Tibial nerve (tissue), 4 donors: ENCODE measurements at regions not wholly inside any gene's neighbourhood (a gene's known extent, or its start where the extent isn't known, plus 50 kb on each side); places are given as distances from the start of the nearest gene placed in this dataset.
A peak's percentile ranks its signal among the peaks of the same experiment; 100 is the strongest.

Experiments
- DNase-seq, 2 donors: peaks; one replicate each; pipeline ENCODE4 v3.0.0-alpha.2; 2019; ENCODE audit warnings: low spot score in 2 of 2
- H3K27ac ChIP-seq, 4 donors: fragments of 200-600 bp; sonication (generic) in 3 of 4; one replicate each; pipeline ENCODE4 v1.5.1; 2017 to 2019; ENCODE audit warnings: mild to moderate bottlenecking in 1 of 4
- H3K27me3 ChIP-seq, 2 donors: fragments of 200-600 bp; sonication (generic) in 1 of 2; one replicate each; pipeline versions ENCODE4 v1.5.1 to v1.6.0; 2017 to 2019
- H3K36me3 ChIP-seq, 3 donors: fragments of 200-600 bp; sonication (generic); one replicate each; pipeline ENCODE4 v1.5.1; 2018 to 2019
- H3K4me1 ChIP-seq, 4 donors: fragments of 200-600 bp; sonication (generic) in 3 of 4; one replicate each; pipeline ENCODE4 v1.5.1; 2017 to 2019
- H3K4me3 ChIP-seq, 4 donors: fragments of 200-600 bp; sonication (generic) in 3 of 4; one replicate each; pipeline ENCODE4 v1.5.1; 2017 to 2019; ENCODE audit warnings: mild to moderate bottlenecking in 1 of 4, moderate library complexity in 1 of 4
- H3K9me3 ChIP-seq, 4 donors: fragments of 200-600 bp; sonication (generic) in 3 of 4; one replicate each; pipeline ENCODE4 v1.5.1; 2017 to 2019
- EP300 ChIP-seq, 2 donors: sonication (generic); formaldehyde crosslinking; IDR thresholded peaks; one replicate each; pipeline ENCODE4 v1.6.1; 2017; ENCODE audit warnings: antibody characterized with exemption in 2 of 2, mild to moderate bottlenecking in 1 of 2
- POLR2A ChIP-seq, 2 donors: fragments of 450-650 bp; IDR thresholded peaks; one replicate each; pipeline ENCODE4 v1.6.1; 2017; ENCODE audit warnings: antibody characterized with exemption in 2 of 2, mild to moderate bottlenecking in 2 of 2, moderate library complexity in 2 of 2
- WGBS, 2 donors: methylation state at CpG; one replicate each; pipeline ENCODE4 v1.1.5; 2018; 5-methylcytosine and 5-hydroxymethylcytosine counted together
- TF ChIP-seq, protein P1 (sequence below), 5 experiments: fragments of 200-600 bp in 3 of 5; fragments of 450-650 bp in 2 of 5; sonication (generic) in 3 of 5; IDR thresholded peaks; one replicate each; pipeline ENCODE4 v1.5.1; 2016 to 2019; ENCODE audit warnings: antibody characterized with exemption in 5 of 5, mild to moderate bottlenecking in 3 of 5, moderate library complexity in 2 of 5

DNA sequence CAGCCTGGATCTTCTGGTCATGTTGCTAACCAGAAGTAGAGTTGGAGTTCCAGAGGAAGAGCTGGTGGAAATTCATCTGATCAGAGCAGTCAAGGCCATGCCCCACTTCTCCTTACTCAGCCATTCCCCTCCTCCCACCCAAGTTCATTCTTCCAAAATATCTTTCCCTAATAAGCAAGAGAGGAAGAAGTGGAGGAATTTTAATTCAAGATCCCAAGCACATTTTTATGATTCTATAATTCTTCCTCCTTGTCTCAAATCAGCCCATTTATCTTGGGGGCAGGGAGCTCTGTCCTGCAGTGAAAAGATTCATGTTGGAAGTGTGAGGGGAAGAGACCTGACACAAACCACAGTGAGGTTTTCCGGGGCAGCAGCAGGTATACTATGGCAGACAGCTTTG lies 85.0 kb upstream of the GALNT15 start:
- TF ChIP-seq POLR2A (IDR thresholded peaks at IDR 0.05) (no peak), EP300 (IDR thresholded peaks at IDR 0.05) (no peak)
- TF ChIP-seq, protein P1, sequence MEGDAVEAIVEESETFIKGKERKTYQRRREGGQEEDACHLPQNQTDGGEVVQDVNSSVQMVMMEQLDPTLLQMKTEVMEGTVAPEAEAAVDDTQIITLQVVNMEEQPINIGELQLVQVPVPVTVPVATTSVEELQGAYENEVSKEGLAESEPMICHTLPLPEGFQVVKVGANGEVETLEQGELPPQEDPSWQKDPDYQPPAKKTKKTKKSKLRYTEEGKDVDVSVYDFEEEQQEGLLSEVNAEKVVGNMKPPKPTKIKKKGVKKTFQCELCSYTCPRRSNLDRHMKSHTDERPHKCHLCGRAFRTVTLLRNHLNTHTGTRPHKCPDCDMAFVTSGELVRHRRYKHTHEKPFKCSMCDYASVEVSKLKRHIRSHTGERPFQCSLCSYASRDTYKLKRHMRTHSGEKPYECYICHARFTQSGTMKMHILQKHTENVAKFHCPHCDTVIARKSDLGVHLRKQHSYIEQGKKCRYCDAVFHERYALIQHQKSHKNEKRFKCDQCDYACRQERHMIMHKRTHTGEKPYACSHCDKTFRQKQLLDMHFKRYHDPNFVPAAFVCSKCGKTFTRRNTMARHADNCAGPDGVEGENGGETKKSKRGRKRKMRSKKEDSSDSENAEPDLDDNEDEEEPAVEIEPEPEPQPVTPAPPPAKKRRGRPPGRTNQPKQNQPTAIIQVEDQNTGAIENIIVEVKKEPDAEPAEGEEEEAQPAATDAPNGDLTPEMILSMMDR (IDR thresholded peaks at IDR 0.05), result no peak
- DNase-seq, result no peak
- no peaks in the 10 kb centered on the region for H3K36me3 ChIP-seq
- peaks cover 0 to 41% (median 13%) of the 10 kb centered on the region in 4 donors for H3K4me1 ChIP-seq
- no peak overlapping the region for H3K4me3 ChIP-seq
- H3K9me3 ChIP-seq, result no peaks in the 10 kb centered on the region
- H3K27ac ChIP-seq, result peak overlapping the region in 3 of 4 donors; percentile 8 to 58 (median 20)
- WGBS, 2 donors, result 96% methylated on average over 1 of the region's 1 CpG
- no peaks in the 10 kb centered on the region for H3K27me3 ChIP-seq

DNA sequence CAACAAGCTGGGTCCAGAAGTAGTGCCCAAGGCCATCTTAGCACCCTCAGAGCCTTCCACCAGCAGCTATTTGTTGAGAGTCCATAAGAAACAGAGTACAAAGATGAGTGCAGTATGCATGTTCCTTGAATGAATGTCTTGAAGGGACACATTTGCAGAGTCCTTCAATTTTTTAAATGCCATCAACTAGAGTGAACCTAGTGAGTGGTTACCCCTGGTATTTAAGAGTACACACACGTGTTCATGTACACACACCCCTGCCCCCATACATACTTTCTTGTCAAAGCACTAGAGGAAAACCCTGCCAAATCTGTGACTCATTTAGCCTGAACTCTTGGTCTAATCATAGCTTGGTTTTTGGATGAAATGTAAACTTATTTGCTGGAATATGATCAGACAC lies 84.5 kb upstream of the GALNT15 start:
- Histone ChIP-seq H3K9me3 (no peaks in the 10 kb centered on the region), H3K27me3 (no peaks in the 10 kb centered on the region), H3K4me3 (no peak overlapping the region), H3K4me1 (peaks cover 0 to 40% (median 13%) of the 10 kb centered on the region in 4 donors), H3K27ac (peak overlapping the region in 3 of 4 donors; percentile 8 to 58 (median 23)), H3K36me3 (no peaks in the 10 kb centered on the region)
- 8 to 38% methylated on average over 1 of the region's 1 CpG for WGBS, 2 donors
- no peak for DNase-seq
- TF ChIP-seq, protein P1 (IDR thresholded peaks at IDR 0.05), result no peak
- TF ChIP-seq POLR2A (IDR thresholded peaks at IDR 0.05) (no peak), EP300 (IDR thresholded peaks at IDR 0.05) (no peak)

DNA sequence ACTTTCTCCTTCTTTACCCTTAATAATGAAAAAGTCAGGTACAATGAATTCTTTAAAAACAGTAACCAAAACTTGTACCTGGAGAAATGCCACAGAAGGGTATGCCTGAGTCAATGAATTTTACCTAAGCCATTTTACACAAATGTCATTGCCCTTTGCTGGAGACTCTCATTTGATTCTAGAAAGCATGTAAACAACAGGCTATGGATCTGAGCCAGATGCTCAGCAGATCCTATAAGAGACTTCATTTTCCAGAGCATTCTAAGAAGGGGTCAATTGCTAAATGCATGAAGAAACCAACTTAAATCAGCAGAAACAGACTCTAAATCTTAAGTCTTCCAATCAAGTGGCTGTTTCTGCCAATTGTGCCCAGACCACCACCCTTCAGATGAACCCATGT lies 83.8 kb upstream of the GALNT15 start:
- Histone ChIP-seq H3K36me3 (no peaks in the 10 kb centered on the region), H3K27me3 (no peaks in the 10 kb centered on the region), H3K27ac (peak overlapping the region in 1 of 4 donors; percentile 23), H3K4me3 (no peak overlapping the region), H3K9me3 (no peaks in the 10 kb centered on the region), H3K4me1 (peaks cover 0 to 33% (median 10%) of the 10 kb centered on the region in 4 donors)
- no peak for DNase-seq
- TF ChIP-seq, protein P1 (IDR thresholded peaks at IDR 0.05), result no peak
- TF ChIP-seq EP300 (IDR thresholded peaks at IDR 0.05), result no peak

DNA sequence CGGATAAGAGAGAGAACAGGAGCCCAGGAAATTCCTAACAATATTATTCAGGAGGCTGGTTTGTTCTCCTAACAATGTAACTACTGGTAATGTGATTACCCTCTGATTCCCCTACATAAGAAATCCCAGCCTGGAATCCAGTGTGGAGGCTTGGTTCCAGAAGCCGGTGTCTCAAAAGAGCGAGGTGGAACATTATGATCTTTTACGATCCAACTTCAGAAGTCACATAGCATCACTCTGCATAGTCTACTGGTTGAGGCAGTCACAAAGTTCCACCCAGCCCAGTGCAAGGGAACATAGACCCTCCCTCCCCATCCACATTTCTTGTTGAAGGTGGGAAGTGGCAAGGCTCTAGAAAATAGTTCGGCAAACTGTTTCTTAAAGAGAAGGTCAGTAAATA lies 81.6 kb upstream of the GALNT15 start:
- no peak overlapping the region for H3K4me3 ChIP-seq
- H3K4me1 ChIP-seq, result peaks cover 0 to 18% (median 4%) of the 10 kb centered on the region in 4 donors
- H3K27me3 ChIP-seq, result no peaks in the 10 kb centered on the region
- DNase-seq, result no peak
- H3K9me3 ChIP-seq, result no peaks in the 10 kb centered on the region
- TF ChIP-seq POLR2A (IDR thresholded peaks at IDR 0.05) (no peak), EP300 (IDR thresholded peaks at IDR 0.05) (no peak)
- TF ChIP-seq, protein P1 (IDR thresholded peaks at IDR 0.05), result no peak
- H3K36me3 ChIP-seq, result no peaks in the 10 kb centered on the region
- no peak overlapping the region for H3K27ac ChIP-seq
- 82 to 83% methylated on average over 5 of the region's 5 CpGs for WGBS, 2 donors

DNA sequence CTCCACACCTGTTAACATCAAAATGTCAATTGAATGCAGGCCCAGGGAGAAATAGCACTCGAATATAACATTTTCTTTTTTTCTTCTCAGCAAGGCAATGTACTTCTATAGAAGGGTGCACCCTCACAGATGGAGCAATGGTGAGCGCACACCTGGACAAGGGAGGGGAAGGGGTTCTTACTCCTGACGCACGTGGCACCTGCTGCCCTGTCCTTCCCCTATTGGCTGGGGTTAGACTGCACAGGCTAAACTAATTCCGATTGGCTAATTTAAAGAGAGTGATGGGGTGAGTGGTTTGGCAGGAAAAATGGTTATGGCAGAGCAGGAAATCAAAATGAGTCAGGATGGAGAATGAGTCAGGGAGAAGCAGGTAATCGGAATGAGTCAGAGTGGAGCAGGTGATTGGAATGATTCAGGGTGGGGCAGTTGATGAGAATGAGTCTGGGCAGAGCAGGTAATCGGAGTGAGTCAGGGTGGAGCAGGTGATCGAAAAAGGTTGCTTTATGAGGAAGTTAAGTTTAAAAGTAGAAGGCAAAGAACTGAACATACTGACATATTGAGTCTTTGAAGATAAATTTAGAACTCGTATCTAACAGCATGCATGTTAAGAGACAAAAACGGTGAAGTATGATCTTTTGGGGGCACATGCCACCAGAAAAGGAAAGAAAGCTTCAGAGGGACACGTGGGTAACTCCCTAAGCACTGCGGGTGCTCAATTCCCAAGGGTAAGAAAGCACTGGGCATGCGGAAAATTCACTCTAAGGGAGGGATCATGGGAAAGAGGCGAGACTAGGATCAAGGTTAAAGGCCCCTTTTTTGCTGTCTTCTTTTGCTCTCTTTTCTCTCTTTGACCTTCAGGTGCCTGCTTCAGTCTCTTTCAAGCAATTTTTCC lies 72.9 kb upstream of the GALNT15 start:
- peak overlapping the region in 1 of 4 donors; percentile 38 for H3K27ac ChIP-seq
- DNase-seq, result no peak
- peaks cover 0 to 13% (median 7%) of the 10 kb centered on the region in 4 donors for H3K4me1 ChIP-seq
- TF ChIP-seq EP300 (IDR thresholded peaks at IDR 0.05) (no peak), POLR2A (IDR thresholded peaks at IDR 0.05) (no peak)
- TF ChIP-seq, protein P1 (IDR thresholded peaks at IDR 0.05), result no peak
- H3K9me3 ChIP-seq, result no peaks in the 10 kb centered on the region
- H3K4me3 ChIP-seq, result no peak overlapping the region
- no peaks in the 10 kb centered on the region for H3K36me3 ChIP-seq
- WGBS, 2 donors, result 78 to 84% methylated on average over 14 of the region's 14 CpGs
- H3K27me3 ChIP-seq, result no peaks in the 10 kb centered on the region
